HCT116 (cell line): ENCODE measurements at regions not wholly inside any gene's neighbourhood (a gene's known extent, or its start where the extent isn't known, plus 50 kb on each side); places are given as distances from the start of the nearest gene placed in this dataset.

Source experiments
- ATAC-seq: fragments of 200-7000 bp; cut with Tn5 transposase; 2 replicates; pipeline ENCODE4 v1.9.1; 2020; ENCODE audit warnings: mild to moderate bottlenecking, moderate library complexity
- BruUV-seq: library from RNA; stranded (reverse); fragments of 400-500 nt; replicated peaks from 2 replicates; lab custom pipeline; 2021; lab: Mats Ljungman, UMichigan
- CTCF ChIA-PET: fragments of 300-600 bp; sonication (Branson Sonifier 250); formaldehyde crosslinking; loops from one replicate; lab custom pipeline; 2021; ENCODE audit warnings: antibody characterized with exemption; lab: Charles Lee
- POLR2A ChIA-PET: fragments of 300-600, 350-600 bp; sonication (Branson Sonifier 250); formaldehyde crosslinking; loops from one replicate; lab custom pipeline; 2021; ENCODE audit warnings: antibody characterized with exemption; lab: Charles Lee
- RAD21 ChIA-PET, 2 experiments: fragments of 300-600 bp; sonication (Branson Sonifier 250); formaldehyde crosslinking; loops; one replicate each; lab custom pipeline; 2023; ENCODE audit warnings: low total read pairs in 2 of 2; ENCODE audit not compliant: uncharacterized antibody in 2 of 2, unreplicated experiment in 2 of 2, low non-redundant PET in 1 of 2; lab: Charles Lee
- DNase-seq: peaks from one replicate; pipeline ENCODE4 v3.0.0-alpha.2; 2010; ENCODE audit warnings: low read depth, low spot score
- H2AFZ ChIP-seq: fragments of 200-600 bp; shearing (Covaris generic), sonication (generic); 2 replicates; pipeline ENCODE4 v1.6.1; 2017; ENCODE audit warnings: low read depth, mixed run types, mixed read lengths, antibody characterized with exemption, low read length; ENCODE audit not compliant: poor library complexity, severe bottlenecking
- H3K27ac ChIP-seq: 2 replicates; pipeline ENCODE4 v1.5.1; 2012; ENCODE audit warnings: low read depth, low read length
- H3K27me3 ChIP-seq: fragments of 200-600 bp; sonication (generic); 2 replicates; pipeline ENCODE4 v1.6.1; 2016; ENCODE audit warnings: mixed run types, low read length, mixed read lengths; ENCODE audit not compliant: insufficient read depth
- H3K36me3 ChIP-seq, 2 experiments: fragments of 200-500 bp in 1 of 2; fragments of 200-600 bp in 1 of 2; sonication (Bioruptor generic) in 1 of 2; sonication (generic) in 1 of 2; 2 replicates each; pipeline versions ENCODE4 v1.5.1 to v1.6.1; 2014 to 2016; ENCODE audit warnings: low read length in 2 of 2, inconsistent platforms in 1 of 2, mixed read lengths in 1 of 2, mixed run types in 1 of 2; ENCODE audit not compliant: insufficient read depth in 2 of 2, control insufficient read depth in 1 of 2
- H3K4me1 ChIP-seq, 2 experiments: fragments of 200-600 bp in 1 of 2; sonication (generic) in 1 of 2; 2 replicates each; pipeline versions ENCODE4 v1.5.1 to v1.6.1; 2012 to 2017; ENCODE audit warnings: low read length in 2 of 2, inconsistent platforms in 1 of 2, mild to moderate bottlenecking in 1 of 2, mixed read lengths in 1 of 2, mixed run types in 1 of 2, moderate library complexity in 1 of 2; ENCODE audit not compliant: insufficient read depth in 2 of 2, control insufficient read depth in 1 of 2
- H3K4me2 ChIP-seq: fragments of 200-600 bp; sonication (generic); 2 replicates; pipeline ENCODE4 v1.6.1; 2017; ENCODE audit warnings: mixed run types, low read length, mixed read lengths
- H3K4me3 ChIP-seq, 2 experiments: fragments of 200-600 bp in 1 of 2; sonication (generic) in 1 of 2; replicated peaks in 1 of 2; 2 replicates each; pipeline ENCODE4 v1.5.1; 2011 to 2016; ENCODE audit warnings: low read length in 2 of 2, control low read depth in 1 of 2, low read depth in 1 of 2, mild to moderate bottlenecking in 1 of 2, mixed read lengths in 1 of 2, mixed run types in 1 of 2
- H3K79me2 ChIP-seq: fragments of 200-600 bp; sonication (generic); 2 replicates; pipeline ENCODE4 v1.6.1; 2017; ENCODE audit warnings: mild to moderate bottlenecking, mixed run types, low read length, moderate library complexity, mixed read lengths; ENCODE audit not compliant: insufficient read depth
- H3K9ac ChIP-seq: fragments of 200-600 bp; sonication (generic); 2 replicates; pipeline ENCODE4 v1.6.1; 2016; ENCODE audit warnings: low read length, mixed read lengths
- H3K9me2 ChIP-seq: fragments of 200-600 bp; sonication (generic), shearing (Covaris generic); 2 replicates; pipeline ENCODE4 v1.6.1; 2017; ENCODE audit warnings: mixed run types, mild to moderate bottlenecking, moderate library complexity; ENCODE audit not compliant: insufficient read depth
- H3K9me3 ChIP-seq, 2 experiments: fragments of 200-500 bp in 1 of 2; fragments of 200-600 bp in 1 of 2; sonication (Bioruptor generic) in 1 of 2; sonication (generic) in 1 of 2; 2 replicates each; pipeline ENCODE4 v1.6.1; 2014 to 2017; ENCODE audit warnings: low read length in 2 of 2, mixed read lengths in 2 of 2, inconsistent platforms in 1 of 2, low read depth in 1 of 2, mild to moderate bottlenecking in 1 of 2, mixed run types in 1 of 2, moderate library complexity in 1 of 2; ENCODE audit not compliant: control insufficient read depth in 1 of 2, insufficient read depth in 1 of 2
- H4K20me1 ChIP-seq: fragments of 200-600 bp; sonication (generic), shearing (Covaris generic); 2 replicates; pipeline ENCODE4 v1.6.1; 2017; ENCODE audit warnings: mixed run types, mild to moderate bottlenecking, moderate library complexity; ENCODE audit not compliant: insufficient read depth
- CBX3 ChIP-seq: IDR thresholded peaks from 2 replicates; pipeline ENCODE4 v1.6.1; 2012; ENCODE audit warnings: low read depth
- CEBPB ChIP-seq: IDR thresholded peaks from 2 replicates; pipeline ENCODE4 v1.6.1; 2012; ENCODE audit warnings: low read depth
- ELF1 ChIP-seq: IDR thresholded peaks from 2 replicates; pipeline ENCODE4 v1.6.1; 2012; ENCODE audit warnings: low read depth, borderline replicate concordance
- JUND ChIP-seq: IDR thresholded peaks from 2 replicates; pipeline ENCODE4 v1.6.1; 2012
- POLR2AphosphoS5 ChIP-seq: IDR thresholded peaks from 2 replicates; pipeline ENCODE4 v1.6.1; 2011; ENCODE audit warnings: mild to moderate bottlenecking, low read depth, low read length, moderate library complexity
- RAD21 ChIP-seq: IDR thresholded peaks from 2 replicates; pipeline ENCODE4 v1.6.1; 2012; ENCODE audit warnings: low read depth, mild to moderate bottlenecking
- SIN3A ChIP-seq: IDR thresholded peaks from 2 replicates; pipeline ENCODE4 v1.6.1; 2012; ENCODE audit warnings: low read depth
- ZFX ChIP-seq: fragments of 450-650 bp; IDR thresholded peaks from 2 replicates; pipeline ENCODE4 v1.6.1; 2017
- intact Hi-C: fragments of 100-400 bp; cut with micrococcal nuclease; formaldehyde crosslinking; loops from 2 replicates; pipeline ENCODE4 v1.10.0; 2022
- TF ChIP-seq, protein P1 (sequence below): IDR thresholded peaks from 2 replicates; pipeline ENCODE4 v1.6.1; 2012
- TF ChIP-seq, protein P2 (sequence below): IDR thresholded peaks from 2 replicates; pipeline ENCODE4 v1.6.1; 2012; ENCODE audit warnings: low read depth

DNA sequence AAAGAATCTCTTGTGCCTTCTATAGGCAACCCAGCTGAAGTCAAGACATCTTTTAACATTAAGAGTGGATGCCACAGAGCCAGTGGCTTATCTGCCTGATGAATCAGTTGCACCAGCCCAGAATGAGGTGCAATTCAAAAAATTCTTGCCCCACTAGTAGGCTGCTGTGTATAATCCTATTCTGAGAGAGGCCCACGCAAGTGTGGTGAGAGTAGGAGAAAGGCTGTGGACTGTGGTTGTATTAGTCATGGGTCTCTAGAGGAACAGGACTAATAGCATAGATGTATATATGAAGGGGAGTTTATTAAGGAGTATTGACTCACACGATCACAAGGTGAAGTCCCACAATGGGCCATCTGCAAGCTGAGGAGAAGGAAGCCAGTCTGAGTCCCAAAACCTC lies 216.4 kb downstream of the LTN1 start (continued):
- TF ChIP-seq JUND (no peak), SIN3A (no peak)

DNA sequence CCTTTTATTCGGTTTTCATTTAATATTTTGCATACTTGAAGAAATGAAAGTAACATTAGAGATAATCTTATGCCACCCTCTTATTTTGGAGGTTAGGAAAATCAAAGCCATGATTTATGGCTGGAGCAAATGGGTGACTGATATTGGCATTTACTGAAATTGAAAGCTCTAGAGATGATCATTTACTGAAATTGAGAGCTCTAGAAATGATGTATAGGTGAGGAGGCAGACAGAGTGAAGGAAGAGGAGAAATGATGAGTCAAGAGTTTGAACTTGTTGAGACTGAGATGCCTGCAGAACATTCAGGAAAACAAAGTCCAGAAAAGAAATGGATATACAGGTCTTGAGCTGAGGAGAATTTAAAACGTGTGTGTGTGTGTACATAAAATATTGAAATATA lies 217.6 kb downstream of the LTN1 start:
- Histone ChIP-seq H3K9ac (no peak overlapping the region), H3K4me1 (no peaks in the 10 kb centered on the region), H3K4me2 (no peak overlapping the region), H2AFZ (no peak overlapping the region), H3K79me2 (no peaks in the 10 kb centered on the region), H3K9me2 (no peaks in the 10 kb centered on the region), H3K36me3 (no peaks in the 10 kb centered on the region), H3K27me3 (peaks cover 5% of the 10 kb centered on the region; the same call in 1 of the 2 replicates), H3K4me3 (no peak overlapping the region), H3K27ac (no peak overlapping the region), H4K20me1 (no peaks in the 10 kb centered on the region), H3K9me3 (no peaks in the 10 kb centered on the region)
- no TSS peak for BruUV-seq
- no peak for DNase-seq
- TF ChIP-seq, protein P1, sequence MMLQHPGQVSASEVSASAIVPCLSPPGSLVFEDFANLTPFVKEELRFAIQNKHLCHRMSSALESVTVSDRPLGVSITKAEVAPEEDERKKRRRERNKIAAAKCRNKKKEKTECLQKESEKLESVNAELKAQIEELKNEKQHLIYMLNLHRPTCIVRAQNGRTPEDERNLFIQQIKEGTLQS: no peak
- TF ChIP-seq RAD21 (no peak), ZFX (no peak), POLR2AphosphoS5 (no peak), CBX3 (no peak), CEBPB (no peak), ELF1 (no peak), JUND (no peak), SIN3A (no peak)
- TF ChIP-seq, protein P2, sequence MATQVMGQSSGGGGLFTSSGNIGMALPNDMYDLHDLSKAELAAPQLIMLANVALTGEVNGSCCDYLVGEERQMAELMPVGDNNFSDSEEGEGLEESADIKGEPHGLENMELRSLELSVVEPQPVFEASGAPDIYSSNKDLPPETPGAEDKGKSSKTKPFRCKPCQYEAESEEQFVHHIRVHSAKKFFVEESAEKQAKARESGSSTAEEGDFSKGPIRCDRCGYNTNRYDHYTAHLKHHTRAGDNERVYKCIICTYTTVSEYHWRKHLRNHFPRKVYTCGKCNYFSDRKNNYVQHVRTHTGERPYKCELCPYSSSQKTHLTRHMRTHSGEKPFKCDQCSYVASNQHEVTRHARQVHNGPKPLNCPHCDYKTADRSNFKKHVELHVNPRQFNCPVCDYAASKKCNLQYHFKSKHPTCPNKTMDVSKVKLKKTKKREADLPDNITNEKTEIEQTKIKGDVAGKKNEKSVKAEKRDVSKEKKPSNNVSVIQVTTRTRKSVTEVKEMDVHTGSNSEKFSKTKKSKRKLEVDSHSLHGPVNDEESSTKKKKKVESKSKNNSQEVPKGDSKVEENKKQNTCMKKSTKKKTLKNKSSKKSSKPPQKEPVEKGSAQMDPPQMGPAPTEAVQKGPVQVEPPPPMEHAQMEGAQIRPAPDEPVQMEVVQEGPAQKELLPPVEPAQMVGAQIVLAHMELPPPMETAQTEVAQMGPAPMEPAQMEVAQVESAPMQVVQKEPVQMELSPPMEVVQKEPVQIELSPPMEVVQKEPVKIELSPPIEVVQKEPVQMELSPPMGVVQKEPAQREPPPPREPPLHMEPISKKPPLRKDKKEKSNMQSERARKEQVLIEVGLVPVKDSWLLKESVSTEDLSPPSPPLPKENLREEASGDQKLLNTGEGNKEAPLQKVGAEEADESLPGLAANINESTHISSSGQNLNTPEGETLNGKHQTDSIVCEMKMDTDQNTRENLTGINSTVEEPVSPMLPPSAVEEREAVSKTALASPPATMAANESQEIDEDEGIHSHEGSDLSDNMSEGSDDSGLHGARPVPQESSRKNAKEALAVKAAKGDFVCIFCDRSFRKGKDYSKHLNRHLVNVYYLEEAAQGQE: no peak
- intact Hi-C loops: no loop called here
- RAD21 ChIA-PET: no interaction called here
- ATAC-seq: no peak
- CTCF ChIA-PET: no interaction called here
- POLR2A ChIA-PET: no interaction called here
